Urothelium cell line (cell line): ENCODE measurements at regions not wholly inside any gene's neighbourhood (a gene's known extent, or its start where the extent isn't known, plus 50 kb on each side); places are given as distances from the start of the nearest gene placed in this dataset.
"Not testable (repeated sequence)": the region's sequence is repeated elsewhere in the genome, so short reads cannot be mapped to it uniquely, and the experiment has no call there.

Experiments
- DNase-seq: peaks from one replicate; pipeline ENCODE4 v3.0.0; 2011; ENCODE audit warnings: low spot score, mixed read lengths
- FAIRE-seq: peaks from 2 replicates; lab custom pipeline; 2011; peaks lifted over from hg19 to GRCh38; lab: Jason Lieb, UNC

GRCh38 chr21:39007985-39008384 is 175.3 kb downstream of the PSMG1 start:
- no peak for DNase-seq
- FAIRE-seq: no peak

GRCh38 chr21:39007532-39007931 is 175.7 kb downstream of the PSMG1 start:
- FAIRE-seq (no peak), DNase-seq (no peak)

GRCh38 chr21:39006571-39007311 is 176.5 kb downstream of the PSMG1 start:
- DNase-seq (no peak), FAIRE-seq (no peak)

- DNase-seq (no peak), FAIRE-seq (no peak)
These were observed 177.8 kb downstream of the PSMG1 start for GRCh38 chr21:39005502-39005787.

GRCh38 chr21:39004634-39005501 is 178.4 kb downstream of the PSMG1 start:
- DNase-seq: peak; percentile 49
- FAIRE-seq: no peak

- no peak for FAIRE-seq
- no peak for DNase-seq
These were observed 179.1 kb downstream of the PSMG1 start for GRCh38 chr21:39003982-39004633.

GRCh38 chr21:39001341-39001740 is 181.9 kb downstream of the PSMG1 start:
- FAIRE-seq (no peak), DNase-seq (no peak)

GRCh38 chr21:39000496-39000895 is 182.8 kb downstream of the PSMG1 start:
- DNase-seq (no peak), FAIRE-seq (no peak)

GRCh38 chr21:38999161-38999560 is 184.1 kb downstream of the PSMG1 start:
- FAIRE-seq (no peak), DNase-seq (no peak)

GRCh38 chr21:38998281-38998680 is 185.0 kb downstream of the PSMG1 start:
- not testable (repeated sequence) for FAIRE-seq, DNase-seq

GRCh38 chr21:38997843-38998175 is 185.4 kb downstream of the PSMG1 start:
- not testable (repeated sequence) for FAIRE-seq, DNase-seq

- DNase-seq (no peak), FAIRE-seq (no peak)
These were observed 186.0 kb downstream of the PSMG1 start for GRCh38 chr21:38997051-38997842.

- FAIRE-seq (no peak), DNase-seq (no peak)
These were observed 186.9 kb downstream of the PSMG1 start for GRCh38 chr21:38996355-38996754.

- no peak for DNase-seq
- FAIRE-seq: no peak
These were observed 187.5 kb downstream of the PSMG1 start for GRCh38 chr21:38995731-38996130.

GRCh38 chr21:38995071-38995669 is 188.1 kb downstream of the PSMG1 start:
- DNase-seq (no peak), FAIRE-seq (no peak)

- FAIRE-seq (no peak), DNase-seq (no peak)
These were observed 188.3 kb downstream of the ETS2 start for GRCh38 chr21:38994042-38994441.

GRCh38 chr21:38993561-38993960 is 187.8 kb downstream of the ETS2 start:
- DNase-seq (peak; percentile 30), FAIRE-seq (no peak)

- no peak for DNase-seq
- no peak for FAIRE-seq
These were observed 187.0 kb downstream of the ETS2 start for GRCh38 chr21:38992737-38993136.

- FAIRE-seq (no peak), DNase-seq (no peak)
These were observed 184.7 kb downstream of the ETS2 start for GRCh38 chr21:38990424-38990794.

- DNase-seq (no peak), FAIRE-seq (no peak)
These were observed 184.2 kb downstream of the ETS2 start for GRCh38 chr21:38989745-38990423.
